ENCODE measurements at regions not wholly inside any gene's neighbourhood (a gene's known extent, or its start where the extent isn't known, plus 50 kb on each side); places are given as distances from the start of the nearest gene placed in this dataset.
"Not testable (repeated sequence)": the region's sequence is repeated elsewhere in the genome, so short reads cannot be mapped to it uniquely, and the experiment has no call there.

DNA sequence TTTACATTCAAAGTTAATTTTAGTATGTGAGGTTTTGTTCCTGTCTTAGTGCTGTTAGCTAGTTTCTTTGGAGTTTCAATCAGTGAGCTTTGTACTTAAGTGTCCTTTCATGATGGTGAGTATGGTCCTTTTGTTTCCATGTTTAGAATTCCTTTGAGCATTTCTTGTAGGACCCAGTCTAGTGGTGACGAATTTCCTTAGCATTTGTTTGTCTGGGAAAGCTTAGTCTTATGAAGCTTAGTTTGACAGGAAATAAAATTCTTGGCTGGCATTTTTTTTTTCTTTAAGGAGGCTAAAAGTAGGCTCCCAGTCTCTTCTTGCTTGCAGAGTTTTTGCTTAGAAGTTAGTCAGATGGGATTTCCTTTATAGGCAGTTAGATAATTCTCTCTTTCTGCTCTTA, 209.2 kb upstream of the SEMA3C start:
- DNase-seq (ENCODE audit: low spot score): no peak

DNA sequence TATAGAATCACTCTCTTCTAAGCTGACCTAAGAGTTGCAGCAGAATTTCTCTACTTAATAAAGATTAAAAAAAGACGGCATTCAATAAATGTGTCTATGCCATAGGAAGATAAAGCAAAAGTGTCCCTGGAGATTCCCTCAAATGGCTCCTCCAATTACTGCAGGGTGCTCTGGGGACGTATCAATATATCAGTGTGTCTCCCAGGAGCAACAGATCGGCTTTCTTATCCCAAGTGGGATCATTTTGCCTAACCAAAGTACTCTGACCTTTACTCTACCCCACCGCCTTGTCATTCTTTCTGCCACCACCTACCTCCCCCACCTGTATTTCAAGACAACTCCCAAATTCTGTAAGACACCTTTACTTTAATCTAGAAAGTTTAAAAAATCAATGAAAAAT, 202.0 kb upstream of the SEMA3C start:
- no peak for DNase-seq (ENCODE audit: low spot score)

DNA sequence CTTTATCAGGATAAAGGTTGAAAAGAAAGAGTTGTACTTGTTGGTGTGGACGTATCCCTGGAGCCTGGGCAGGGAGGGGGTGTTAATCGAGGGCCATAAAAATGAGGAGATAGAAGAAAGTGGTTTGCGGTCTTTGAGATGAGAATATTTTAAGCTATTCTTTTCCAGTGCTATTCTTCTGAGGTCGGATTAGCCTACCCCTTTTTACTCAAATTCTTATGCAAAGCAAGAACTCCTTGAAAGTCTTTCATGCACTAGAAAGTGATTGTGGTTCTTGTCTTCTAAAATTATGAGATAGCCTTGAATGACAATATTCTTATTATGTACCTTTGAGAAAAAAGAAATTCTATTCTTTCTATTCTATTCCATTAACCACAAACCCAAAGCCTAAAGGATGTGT, 201.3 kb upstream of the SEMA3C start:
- DNase-seq (ENCODE audit: low spot score): no peak

DNA sequence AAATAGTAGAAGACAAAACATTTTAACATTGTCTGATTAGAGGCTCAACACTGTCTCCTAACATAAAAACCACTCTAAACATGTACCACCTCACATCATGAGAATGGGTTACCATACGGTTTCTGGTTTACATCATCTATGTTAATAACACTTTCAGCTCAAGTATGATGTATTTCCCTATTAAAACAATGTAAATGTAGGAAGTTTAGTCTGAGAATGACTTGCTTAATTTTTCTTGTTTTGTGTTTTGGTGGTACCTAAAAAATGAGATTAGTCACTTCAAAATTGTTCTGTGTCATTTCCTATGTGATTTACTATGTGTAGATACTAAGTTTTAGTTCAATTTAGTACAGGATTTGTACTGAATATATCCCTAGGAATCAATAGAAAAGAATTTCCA, 195.8 kb upstream of the SEMA3C start:
- no peak for DNase-seq (ENCODE audit: low spot score)

DNA sequence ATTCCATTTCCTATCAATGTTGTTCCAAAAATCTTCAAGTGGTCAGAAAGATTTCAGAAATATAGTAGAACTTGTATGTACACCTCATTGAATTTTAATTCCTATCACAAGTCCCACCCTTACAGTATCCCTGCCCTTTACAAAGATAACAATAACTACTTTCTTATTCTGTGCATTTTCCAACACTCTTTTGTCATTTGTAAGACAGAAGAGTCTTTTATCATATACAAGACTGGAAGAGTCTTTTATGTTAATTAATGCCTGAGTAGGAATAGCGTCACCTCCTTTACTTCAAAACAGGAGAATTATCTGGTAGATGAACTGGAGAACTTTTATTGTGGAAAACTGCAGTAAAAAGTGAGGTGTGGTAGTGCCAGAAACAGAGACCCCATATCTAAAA, 193.9 kb upstream of the SEMA3C start:
- no peak for DNase-seq (ENCODE audit: low spot score)

DNA sequence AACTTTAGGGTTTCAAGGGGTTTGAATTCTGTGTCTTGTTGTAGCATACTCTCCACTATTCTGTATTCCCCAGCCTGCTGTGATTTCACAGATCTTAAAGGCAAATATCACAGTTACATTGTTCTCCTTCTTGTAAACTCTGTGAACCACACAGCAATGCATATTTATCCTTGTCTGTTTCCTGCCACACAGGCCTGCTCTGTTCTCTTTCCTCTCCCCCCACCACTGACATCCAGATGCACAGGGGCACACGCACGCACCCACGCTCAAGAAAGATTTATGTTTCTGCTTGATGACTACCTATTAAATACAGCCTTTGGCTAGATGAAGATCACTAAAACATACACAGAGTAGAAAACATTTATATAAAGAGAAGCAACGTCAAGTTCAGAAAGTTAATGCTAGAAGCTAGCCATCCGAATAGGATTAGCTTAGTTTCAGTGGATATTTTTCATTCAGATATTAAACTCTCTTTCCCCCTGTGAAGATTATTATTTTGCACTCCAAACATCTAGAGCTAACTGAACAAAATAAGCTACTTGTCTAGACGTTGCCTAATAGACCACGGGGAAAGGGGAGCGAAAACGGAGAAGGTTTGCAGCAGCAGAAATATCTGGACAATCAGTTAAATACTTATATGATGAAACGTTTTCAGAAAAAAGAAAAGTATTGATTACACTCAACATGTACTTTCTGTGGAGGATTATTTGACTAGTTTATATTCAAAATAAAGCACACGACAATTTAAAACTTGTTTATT, 193.1 kb upstream of the SEMA3C start:
- no peak for DNase-seq (ENCODE audit: low spot score)

DNA sequence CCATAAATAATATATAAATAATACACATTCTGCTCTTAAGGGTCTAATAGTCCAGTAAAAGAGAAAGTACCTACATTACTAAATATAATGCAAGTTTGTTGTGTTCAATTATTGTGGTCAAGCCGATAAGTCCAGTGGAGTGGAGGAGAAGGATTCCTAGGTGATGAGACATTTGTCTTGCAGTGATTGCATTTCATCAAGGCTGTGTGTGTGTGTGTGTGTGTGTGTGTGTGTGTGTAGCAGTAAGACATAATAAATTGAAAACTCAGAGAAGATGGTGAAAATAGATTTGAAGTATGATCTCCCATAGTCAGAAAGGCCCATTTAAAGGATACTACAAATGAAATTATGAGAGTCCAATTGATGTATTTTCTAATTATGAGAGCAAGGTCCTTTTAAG, 192.5 kb upstream of the SEMA3C start:
- peak; percentile 70 for DNase-seq (ENCODE audit: low spot score)

DNA sequence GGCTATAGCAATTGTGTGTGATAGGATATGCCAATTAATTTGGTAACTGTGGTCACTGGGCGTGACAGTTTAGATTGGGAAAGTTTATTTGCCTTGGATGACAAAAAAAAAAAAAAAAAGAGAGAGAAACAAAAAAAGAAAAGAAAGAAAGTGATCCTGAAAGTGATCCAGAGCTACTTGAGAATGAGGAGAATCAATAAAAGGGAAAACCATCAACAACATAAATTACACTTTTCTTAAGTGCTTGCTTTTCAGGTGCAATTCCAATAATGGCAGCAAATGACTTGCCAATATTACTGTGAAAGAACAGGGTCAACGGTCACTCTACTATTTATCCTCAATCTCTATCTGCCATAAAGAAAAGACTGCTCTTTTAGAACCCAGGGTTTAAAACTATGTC, 191.8 kb upstream of the SEMA3C start:
- no peak for DNase-seq (ENCODE audit: low spot score)

DNA sequence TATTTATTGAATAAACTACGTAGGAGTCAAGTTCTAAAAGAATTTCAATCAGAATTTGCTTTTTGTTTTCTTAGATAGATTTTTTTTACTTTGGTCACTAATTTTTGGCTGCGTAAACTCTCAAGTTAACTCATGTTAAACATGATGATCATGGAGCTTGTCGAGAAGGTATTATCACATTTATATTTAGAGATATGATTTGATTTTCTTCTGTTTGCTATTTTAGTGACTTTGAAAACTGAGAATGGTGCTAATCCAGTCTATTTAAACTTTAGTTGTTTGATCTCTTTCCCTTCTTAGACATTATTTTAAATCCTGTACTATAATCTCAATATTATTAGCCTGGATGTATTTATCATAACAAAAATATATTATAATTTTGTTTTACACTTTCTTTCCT, 179.4 kb upstream of the SEMA3C start:
- no peak for DNase-seq (ENCODE audit: low spot score)

DNA sequence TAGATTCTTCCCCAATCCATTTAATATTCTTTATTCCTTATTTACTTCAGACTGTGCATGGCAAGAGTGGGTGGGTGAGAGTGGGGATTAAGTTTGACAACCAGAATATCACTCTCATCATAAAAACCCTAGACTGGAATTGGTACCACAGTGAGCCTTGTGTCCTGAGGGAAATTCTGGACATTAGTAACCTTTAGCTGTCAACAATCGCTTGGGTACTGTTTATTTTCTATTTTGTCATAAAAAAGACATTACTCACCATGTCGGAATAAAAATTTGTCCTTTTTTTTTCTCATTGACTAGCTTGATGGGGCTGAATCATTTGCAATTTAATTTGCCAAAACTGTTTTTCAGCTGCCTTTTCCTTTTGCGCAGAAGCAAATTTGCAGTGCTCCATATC, 176.1 kb upstream of the SEMA3C start:
- no peak for DNase-seq (ENCODE audit: low spot score)

DNA sequence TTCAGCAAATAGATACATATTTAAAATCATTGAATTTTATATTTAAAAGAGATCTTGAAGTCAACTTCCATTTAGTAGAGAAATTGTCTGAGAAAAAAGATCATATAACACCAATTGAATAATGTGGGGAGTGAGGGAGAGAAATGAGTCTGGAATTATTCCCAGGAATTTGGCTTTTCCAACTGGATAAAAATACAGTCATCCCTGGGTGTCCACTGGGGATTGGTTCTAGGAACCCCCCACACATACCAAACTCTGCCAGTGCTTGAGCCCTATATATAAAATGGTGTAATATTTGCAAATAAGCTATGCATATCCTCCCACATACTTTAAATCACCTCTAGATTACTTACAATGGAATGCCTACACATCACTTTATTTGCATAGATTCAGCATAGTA, 162.8 kb upstream of the SEMA3C start:
- no peak for DNase-seq (ENCODE audit: low spot score)

DNA sequence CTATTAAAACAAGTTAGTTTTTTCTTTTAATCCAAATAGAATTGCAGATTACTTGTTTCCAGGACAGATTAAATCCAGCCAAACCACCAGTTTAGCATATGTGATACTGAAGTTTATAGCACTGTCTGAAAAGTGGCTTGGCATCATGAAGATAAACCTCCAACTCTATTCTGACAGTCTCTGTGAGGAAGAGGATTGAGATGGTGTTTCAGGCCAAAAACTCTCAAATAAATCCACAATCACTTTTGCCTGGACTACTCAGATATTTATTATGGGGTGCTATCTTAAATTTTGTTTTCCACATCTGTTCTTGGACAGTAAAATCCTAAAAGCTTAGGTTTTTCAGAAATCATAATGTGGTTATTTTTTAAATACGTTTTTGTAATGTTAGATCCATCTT, 161.7 kb upstream of the SEMA3C start:
- no peak for DNase-seq (ENCODE audit: low spot score)

DNA sequence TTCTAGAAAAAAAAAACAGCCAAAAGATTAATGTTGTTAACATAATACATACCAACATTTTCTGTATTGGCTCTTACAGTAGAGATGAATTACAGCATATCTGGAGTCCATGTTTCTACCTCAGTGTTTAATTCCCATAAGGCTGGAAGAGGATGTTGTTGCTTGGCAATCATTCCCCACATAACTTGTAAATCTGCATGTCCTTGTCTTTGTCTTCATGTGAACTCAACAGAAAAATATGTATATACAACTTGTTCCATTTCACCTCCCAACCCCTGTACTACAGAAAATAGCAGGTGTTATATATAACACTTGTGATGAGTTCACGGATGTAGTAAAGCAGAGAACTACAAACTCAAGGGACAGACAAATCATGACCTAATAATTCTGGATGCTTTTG, 160.9 kb upstream of the SEMA3C start:
- no peak for DNase-seq (ENCODE audit: low spot score)

DNA sequence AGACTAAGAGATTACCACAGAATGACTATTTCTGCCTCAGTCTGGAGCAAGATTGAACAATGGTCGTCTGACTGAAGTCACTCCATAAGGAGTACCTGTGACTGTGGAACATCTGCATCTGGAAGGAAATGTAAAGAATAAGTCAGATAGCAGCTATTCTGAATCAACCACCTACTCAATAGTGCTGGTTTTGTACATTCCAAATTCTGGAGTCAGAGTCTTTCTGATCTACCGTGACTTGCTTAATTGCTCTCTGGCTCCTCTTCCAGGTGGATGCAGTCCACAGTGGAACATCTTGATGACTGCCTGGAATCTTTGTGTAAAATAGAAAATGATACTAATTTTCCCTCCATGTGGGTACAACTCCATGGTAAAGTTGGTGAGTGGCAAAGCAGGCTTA, 156.3 kb upstream of the SEMA3C start:
- DNase-seq (ENCODE audit: low spot score): no peak

DNA sequence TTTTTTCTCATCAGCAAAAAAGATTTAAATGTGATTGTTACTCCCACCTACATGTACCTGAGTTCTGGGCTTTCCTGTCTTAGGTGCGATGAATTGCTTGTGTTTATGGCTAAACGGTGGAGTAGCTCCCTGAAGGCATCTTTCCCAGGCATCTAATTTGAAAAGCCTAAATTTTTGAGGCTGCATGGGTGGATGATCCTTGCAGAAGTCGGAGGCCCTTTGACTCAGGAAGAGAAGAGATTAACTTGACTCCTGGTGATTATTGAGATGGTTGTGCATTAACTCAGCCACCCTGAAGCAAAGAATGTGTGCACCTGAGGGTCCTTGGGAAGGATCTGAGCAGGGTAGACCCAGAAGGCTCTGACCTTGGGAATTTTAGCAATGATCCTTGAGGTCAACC, 155.6 kb upstream of the SEMA3C start:
- DNase-seq (ENCODE audit: low spot score): no peak

DNA sequence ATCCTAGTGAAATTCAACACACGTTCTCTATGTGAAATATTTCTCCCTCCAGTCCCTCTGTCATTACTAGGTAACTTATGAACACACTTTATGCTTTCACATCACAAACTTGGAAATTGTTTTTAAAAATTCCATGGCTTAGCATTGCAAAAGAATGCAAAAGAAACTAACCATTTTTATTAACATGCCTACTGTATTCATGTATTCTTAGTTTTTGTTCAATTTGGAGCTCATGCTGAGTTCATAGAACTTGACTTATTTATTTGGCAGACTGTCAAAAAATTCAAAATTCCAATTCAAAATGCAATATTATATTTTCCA, 155.0 kb upstream of the SEMA3C start:
- no peak for DNase-seq (ENCODE audit: low spot score)

DNA sequence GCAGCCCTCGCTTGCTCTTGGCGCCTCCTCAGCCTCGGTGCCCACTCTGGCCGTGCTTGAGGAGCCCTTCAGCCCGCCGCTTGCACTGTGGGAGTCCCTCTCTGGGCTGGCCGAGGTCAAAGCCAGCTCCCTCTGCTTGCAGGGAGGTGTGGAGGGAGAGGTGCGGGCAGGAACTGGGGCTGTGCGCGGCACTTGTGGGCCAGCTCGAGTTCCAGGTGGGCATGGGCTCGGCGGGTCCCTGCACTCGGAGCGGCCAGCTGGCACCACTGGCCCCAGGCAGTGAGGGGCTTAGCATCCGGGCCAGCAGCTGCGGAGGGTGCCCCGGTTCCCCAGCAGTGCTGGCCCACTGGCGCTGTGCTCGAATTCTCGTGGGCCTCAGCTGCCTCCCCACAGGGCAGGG, 152.1 kb upstream of the SEMA3C start:
- no peak for DNase-seq (ENCODE audit: low spot score)

DNA sequence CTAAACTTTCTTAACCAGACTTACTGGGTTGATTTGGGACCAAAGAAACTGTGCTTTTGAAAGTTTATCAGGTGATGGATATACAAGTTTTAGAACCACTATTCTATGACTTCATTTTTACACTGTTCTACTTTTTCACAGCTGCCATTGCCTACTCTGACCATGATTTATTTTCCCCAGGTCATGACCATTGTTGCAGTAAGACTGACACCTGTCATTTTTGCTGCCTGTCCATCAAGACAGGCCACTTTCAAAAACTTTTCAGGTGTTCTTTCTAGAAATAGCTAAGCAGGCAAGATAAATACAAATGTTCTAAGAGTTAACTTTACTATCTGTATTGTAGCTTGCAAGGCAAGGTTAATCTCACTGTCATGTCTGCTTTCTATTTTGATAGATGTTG, 147.9 kb upstream of the SEMA3C start:
- DNase-seq (ENCODE audit: low spot score): no peak

DNA sequence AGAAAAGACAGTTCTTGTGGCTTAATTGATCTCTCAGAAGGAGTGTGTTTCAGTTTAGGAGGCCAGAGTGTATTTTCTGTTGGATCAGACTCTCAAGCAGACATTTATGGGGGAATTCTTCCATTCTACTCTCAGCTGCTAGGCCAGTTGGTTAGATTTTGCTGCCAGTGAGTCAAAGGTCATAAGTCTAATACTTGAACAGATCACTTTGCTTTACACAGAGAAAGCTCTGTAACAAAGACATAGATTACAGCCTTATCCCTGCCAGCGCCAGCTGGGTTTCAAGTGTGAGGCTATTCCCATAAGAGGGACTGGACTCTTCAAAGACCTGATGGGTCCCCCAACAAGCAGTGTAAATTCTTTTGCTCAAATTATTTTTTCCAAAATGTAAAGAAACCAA, 145.6 kb upstream of the SEMA3C start:
- no peak for DNase-seq (ENCODE audit: low spot score)

DNA sequence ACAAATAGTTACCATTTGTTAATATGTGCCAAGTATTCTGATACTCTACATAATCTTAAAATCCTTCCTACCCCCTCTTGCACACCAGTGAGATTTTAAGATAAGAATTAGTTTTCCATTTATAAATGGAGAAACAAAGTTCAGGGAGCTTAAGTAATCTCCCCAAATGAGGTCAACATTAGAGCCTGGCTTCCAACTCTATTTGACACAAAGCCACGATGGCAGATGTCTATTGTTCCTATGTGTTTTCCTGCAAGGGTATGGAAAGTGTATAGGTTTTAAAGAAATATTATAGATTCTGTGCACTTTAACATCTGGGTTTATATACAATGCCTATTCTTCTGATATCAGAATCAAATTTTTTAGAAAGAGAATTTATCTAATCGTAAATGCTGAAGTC, 143.9 kb upstream of the SEMA3C start:
- DNase-seq (ENCODE audit: low spot score): no peak

DNA sequence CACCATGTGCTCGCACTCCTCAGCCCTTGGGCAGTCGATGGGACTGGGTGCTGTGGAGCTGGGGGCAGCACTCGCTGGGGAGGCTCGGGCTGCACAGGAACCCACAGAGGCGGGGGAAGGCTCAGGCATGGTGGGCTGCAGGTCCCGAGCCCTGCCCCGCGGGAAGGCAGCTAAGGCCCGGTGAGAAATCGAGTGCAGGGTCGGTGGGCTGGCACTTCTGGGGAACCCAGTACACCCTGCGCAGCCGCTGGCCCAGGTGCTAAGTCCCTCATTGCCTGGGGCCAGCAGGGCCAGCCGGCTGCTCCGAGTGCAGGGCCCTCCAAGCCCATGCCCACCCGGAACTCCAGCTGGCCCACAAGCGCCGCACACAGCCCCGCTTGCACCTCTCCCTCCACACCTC, 138.6 kb upstream of the SEMA3C start:
- not testable (repeated sequence) for DNase-seq (ENCODE audit: low spot score)

DNA sequence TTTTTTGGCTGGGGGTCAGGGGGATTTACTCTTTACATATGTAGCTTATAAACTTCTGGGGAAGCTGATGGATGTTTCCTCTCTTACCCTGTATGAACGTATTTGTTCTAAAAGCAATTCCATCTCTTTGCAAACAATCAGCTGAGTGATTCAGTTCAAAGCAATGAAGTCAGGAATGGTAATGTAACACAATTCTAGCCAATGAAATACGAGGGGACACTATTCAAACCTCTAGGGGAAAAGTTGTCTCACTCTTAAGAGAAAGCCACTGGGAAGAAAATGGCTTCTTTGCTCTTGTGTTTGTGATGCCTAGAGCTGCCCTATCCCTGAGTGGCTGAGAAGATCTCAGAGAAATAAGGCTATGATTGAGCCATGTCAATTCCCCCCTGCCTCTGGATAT, 134.8 kb upstream of the SEMA3C start:
- no peak for DNase-seq (ENCODE audit: low spot score)

DNA sequence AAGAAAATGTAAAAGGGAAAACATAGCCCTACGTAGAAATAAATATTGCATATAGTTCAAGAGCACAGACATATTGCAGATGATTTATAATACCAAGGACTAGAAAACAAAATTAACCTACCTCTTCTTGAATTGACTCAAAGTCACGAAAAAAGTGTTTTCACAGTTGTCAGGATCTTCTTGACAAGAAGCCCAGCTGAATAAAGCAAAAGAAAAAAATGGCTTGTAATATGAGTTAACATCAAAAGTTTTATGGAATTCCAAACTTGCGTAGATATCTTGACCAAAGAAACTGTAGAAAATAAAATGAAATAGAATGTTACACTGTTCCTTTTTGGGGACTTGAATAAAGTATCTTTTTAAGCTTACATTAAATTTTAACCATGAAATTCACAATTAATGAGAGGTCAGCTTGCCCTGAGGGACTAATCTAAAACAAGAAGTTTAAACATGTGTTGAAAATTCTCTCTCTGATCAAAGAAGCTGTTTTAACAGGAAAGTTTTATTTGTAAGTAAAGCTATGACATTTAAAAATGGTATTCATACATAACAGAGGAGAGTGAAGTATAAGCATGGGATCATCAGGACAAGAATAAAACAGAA, 133.1 kb upstream of the SEMA3C start:
- DNase-seq (ENCODE audit: low spot score): no peak

DNA sequence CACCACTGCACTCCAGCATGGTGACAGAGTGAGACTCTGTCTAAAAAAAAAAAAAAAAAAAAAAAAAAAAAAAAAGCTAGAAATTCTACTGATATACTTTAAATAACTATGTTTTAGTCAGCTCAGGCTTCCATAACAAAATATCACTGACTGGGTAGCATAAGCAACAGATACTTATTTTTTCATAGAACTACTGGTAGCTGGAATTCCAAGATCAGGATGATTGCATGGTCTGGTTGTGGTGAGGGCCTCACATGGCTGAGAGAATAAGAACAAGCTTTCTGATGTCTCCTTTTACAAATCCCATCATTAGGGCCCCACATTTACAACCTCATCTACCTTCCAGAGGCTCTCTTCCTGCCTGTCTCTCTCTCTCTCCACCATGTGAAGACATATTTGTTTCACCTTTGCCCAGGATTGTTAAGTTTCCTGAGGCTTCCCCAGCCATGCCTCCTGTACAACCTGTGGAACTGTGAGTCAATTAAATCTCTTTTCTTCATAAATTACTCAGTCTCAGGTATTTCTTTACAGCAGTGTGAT, 126.7 kb upstream of the SEMA3C start:
- DNase-seq (ENCODE audit: low spot score): no peak
